ENCODE measurements at regions not wholly inside any gene's neighbourhood (a gene's known extent, or its start where the extent isn't known, plus 50 kb on each side); places are given as distances from the start of the nearest gene placed in this dataset.

GRCh38 chr9:109830545-109830944 is 50.5 kb downstream of the PALM2AKAP2 start:
- 92 to 94% methylated on average over 5 of the region's 5 CpGs for WGBS, 2 donors
- intact Hi-C loops (cut with DNase I): no loop called here
- Histone ChIP-seq H3K9me3 (no peaks in the 10 kb centered on the region), H3K36me3 (no peaks in the 10 kb centered on the region), H3K4me3 (no peak overlapping the region), H3K4me1 (peaks cover 0 to 16% (median 13%) of the 10 kb centered on the region in 4 donors), H3K27me3 (no peaks in the 10 kb centered on the region), H3K27ac (no peak overlapping the region)
- no peak for DNase-seq
- TF ChIP-seq POLR2AphosphoS5 (IDR thresholded peaks at IDR 0.05) (peak in 3 of 4 donors; percentile 39 to 72 (median 67)), EP300 (IDR thresholded peaks at IDR 0.05) (peak in 1 of 4 donors; percentile 24), CTCF (IDR thresholded peaks at IDR 0.05) (no peak)

GRCh38 chr9:109831998-109832658 is 52.1 kb downstream of the PALM2AKAP2 start:
- DNase-seq: peak; percentile 65
- TF ChIP-seq POLR2AphosphoS5 (IDR thresholded peaks at IDR 0.05): peak in 3 of 4 donors; percentile 52 to 76 (median 64)
- peak in 1 of 4 donors; percentile 69 for TF ChIP-seq EP300 (IDR thresholded peaks at IDR 0.05)
- no peak for TF ChIP-seq CTCF (IDR thresholded peaks at IDR 0.05)
- TF ChIP-seq POLR2A (IDR thresholded peaks at IDR 0.05): no peak

GRCh38 chr9:109834855-109835254 is 54.9 kb downstream of the PALM2AKAP2 start:
- no peak overlapping the region for H3K4me3 ChIP-seq
- no peak for TF ChIP-seq POLR2A (IDR thresholded peaks at IDR 0.05)
- no peak for TF ChIP-seq EP300 (IDR thresholded peaks at IDR 0.05)
- no peak for TF ChIP-seq CTCF (IDR thresholded peaks at IDR 0.05)
- no peak for TF ChIP-seq POLR2AphosphoS5 (IDR thresholded peaks at IDR 0.05)
- H3K36me3 ChIP-seq: no peaks in the 10 kb centered on the region
- WGBS, 2 donors: 87 to 88% methylated on average over 2 of the region's 2 CpGs
- intact Hi-C loops (cut with DNase I): no loop called here
- H3K27me3 ChIP-seq: no peaks in the 10 kb centered on the region
- DNase-seq: no peak
- peaks cover 0 to 16% (median 13%) of the 10 kb centered on the region in 4 donors for H3K4me1 ChIP-seq
- H3K27ac ChIP-seq: no peak overlapping the region
- no peaks in the 10 kb centered on the region for H3K9me3 ChIP-seq

More at GRCh38 chr9:109831998-109832658, 52.1 kb downstream of the PALM2AKAP2 start:
- H3K27ac ChIP-seq: no peak overlapping the region
- H3K9me3 ChIP-seq: no peaks in the 10 kb centered on the region
- no peaks in the 10 kb centered on the region for H3K36me3 ChIP-seq
- 79 to 83% methylated on average over 6 of the region's 6 CpGs for WGBS, 2 donors
- no peak overlapping the region for H3K4me3 ChIP-seq
- intact Hi-C loops (cut with DNase I): no loop called here
- H3K27me3 ChIP-seq: no peaks in the 10 kb centered on the region
- H3K4me1 ChIP-seq: peaks cover 0 to 16% (median 13%) of the 10 kb centered on the region in 4 donors

- H3K4me1 ChIP-seq: peaks cover 0 to 11% (median 4%) of the 10 kb centered on the region in 4 donors
- H3K4me3 ChIP-seq: no peak overlapping the region
- intact Hi-C loops (cut with DNase I): no loop called here
- H3K27ac ChIP-seq: no peak overlapping the region
- H3K9me3 ChIP-seq: no peaks in the 10 kb centered on the region
- 76 to 80% methylated on average over 11 of the region's 11 CpGs for WGBS, 2 donors
- H3K27me3 ChIP-seq: no peaks in the 10 kb centered on the region
- DNase-seq: no peak
- no peaks in the 10 kb centered on the region for H3K36me3 ChIP-seq
- TF ChIP-seq POLR2A (IDR thresholded peaks at IDR 0.05) (no peak), EP300 (IDR thresholded peaks at IDR 0.05) (no peak), POLR2AphosphoS5 (IDR thresholded peaks at IDR 0.05) (no peak), CTCF (IDR thresholded peaks at IDR 0.05) (no peak)
These were observed 63.6 kb downstream of the PALM2AKAP2 start for GRCh38 chr9:109843641-109844040.
